HG03280 (cell line): ENCODE measurements at regions not wholly inside any gene's neighbourhood (a gene's known extent, or its start where the extent isn't known, plus 50 kb on each side); places are given as distances from the start of the nearest gene placed in this dataset.
A peak's percentile ranks its signal among the peaks of the same experiment; 100 is the strongest.

Source experiments
- ATAC-seq: cut with Tn5 transposase; IDR thresholded peaks from one replicate; pipeline ENCODE4 v1.9.1; 2021; ENCODE audit warnings: mild to moderate bottlenecking, moderate library complexity; ENCODE audit not compliant: unreplicated experiment

DNA sequence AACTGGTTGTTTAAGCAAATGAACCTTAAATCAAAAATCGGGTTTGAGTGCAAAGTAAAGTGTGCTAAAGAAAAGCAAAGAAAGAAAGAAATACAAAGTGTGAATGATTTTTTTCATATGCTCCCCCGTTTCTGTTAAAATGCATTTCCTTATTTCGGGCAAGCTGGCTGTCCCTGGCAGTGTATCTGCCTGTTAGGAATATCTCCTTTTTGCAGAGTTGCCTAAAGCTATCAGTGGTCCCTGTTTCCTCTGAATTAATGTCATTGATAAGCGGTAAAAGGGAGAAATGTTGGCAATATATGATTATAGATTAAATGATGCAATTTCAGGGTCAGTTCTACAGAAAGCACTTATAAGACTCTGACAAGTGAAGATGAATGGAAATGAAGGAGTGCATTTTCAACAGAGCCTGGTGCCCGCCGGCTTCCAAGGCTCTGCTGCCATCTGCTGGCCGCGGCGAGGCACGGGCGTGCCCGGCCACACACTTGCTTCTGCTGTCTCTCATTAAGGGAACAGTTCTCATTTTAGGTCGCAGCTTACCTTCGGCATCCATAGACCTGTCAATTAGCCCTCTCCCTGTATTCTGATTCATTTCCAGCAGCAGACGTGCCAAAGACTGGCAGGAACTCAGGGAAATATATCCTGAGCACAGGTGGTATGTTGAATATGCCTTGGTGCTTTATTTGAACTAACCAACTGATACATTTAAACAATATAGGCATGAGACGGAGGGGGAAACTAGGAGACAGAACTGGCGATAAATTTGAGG, 381.9 kb downstream of the C6orf118 start:
- ATAC-seq: peak; percentile 90

DNA sequence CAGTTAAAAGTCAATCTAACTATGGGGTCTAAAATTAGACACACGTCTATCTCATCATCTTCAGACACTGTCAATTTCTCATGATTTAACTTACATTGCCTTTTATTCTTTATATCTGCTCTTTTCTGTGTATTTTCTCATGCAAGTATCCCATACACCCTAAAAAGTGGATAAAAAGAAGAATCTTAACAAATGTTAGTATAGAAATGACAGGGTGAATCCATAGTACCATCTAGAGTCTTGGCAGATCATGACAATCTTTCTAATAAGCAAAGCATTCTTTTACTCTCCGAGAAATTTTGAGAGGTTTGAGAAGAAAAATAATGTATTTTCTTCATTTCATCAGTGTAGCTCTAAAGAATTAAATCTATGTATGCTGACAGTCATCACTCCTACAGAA, 382.7 kb downstream of the C6orf118 start:
- no peak for ATAC-seq

DNA sequence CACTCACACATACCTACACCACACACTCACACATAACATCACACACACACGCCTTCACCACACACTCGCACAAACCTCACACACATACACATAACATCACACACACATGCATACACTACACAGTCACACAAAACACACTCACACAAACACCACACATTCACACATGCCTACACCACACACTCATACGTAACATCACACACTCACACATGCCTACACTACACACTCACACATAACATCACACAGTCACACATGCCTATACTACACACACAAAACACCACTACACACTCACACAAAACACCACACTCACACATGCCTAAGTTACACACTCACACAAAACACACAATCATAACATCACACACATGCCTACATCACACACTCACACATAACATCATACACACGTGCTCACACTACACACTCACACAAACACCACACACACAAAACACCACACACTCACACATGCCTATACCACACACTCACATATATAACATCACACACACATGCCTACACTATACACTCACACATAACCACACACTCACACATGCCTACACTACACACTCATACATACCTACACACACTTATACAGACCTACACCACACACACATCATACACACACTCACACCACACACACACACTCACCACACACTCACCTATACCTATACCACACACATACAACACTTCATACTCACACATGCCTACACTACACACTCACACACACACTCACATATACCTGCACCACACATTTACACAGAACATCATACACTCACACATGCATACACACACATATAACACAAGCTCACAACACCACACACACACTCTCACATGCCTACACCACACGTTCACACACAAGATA, 383.5 kb downstream of the C6orf118 start:
- no peak for ATAC-seq

DNA sequence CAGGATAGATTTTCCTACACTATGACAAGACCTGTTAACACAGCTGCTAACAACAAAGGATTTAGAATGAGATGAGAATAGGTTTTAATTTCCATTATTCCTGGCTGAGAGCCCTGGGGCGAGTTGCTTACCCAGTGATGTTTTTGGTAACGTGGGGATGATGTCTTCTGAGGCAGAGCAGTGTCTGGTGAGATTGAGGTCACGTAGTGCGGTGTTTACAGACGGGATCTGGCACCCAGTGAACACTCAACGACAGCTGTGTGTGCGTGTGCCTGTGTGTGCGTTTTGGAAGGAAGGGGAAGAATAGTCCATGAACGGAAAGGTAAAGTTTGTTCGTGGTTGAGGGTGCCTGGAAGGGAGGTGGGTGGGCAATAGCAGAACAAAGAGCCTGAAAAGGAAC, 384.7 kb downstream of the C6orf118 start:
- ATAC-seq: no peak

DNA sequence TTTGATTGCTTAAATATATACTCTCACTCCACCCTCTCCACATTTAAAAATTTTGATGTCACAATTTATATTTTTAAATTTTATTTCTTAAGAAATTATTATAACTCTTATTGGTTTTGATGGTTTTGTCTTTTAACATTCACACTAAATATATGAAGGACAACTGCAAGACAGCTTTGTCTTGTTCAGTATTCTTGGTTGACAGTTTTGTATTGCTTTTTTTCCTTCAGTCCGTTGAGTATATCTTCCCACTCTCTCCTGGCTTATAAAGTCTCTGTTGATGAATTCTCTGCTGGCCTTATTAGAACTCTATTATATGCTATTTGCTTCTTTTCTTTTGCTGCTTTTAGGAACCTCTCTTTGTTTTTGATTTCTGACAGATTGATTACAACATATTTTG, 392.2 kb downstream of the C6orf118 start:
- ATAC-seq: no peak

DNA sequence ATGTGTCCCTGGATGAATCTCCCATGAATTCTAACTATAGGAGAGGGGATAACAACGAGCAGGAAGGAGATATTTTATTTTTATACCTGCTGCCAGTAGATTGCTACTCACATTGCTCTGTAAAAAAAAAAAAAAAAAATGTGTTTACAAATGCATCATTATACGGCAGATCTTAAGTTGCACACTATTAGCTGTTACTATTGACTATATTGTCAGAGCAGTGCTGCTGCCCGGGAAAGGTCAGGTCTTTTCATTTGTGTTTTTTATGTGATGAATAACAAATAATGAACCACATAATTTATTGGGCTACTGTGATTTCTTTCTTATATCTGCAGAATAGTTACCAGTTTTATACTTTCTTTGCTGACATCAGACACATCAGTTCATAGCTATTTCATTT, 393.3 kb downstream of the C6orf118 start:
- no peak for ATAC-seq

DNA sequence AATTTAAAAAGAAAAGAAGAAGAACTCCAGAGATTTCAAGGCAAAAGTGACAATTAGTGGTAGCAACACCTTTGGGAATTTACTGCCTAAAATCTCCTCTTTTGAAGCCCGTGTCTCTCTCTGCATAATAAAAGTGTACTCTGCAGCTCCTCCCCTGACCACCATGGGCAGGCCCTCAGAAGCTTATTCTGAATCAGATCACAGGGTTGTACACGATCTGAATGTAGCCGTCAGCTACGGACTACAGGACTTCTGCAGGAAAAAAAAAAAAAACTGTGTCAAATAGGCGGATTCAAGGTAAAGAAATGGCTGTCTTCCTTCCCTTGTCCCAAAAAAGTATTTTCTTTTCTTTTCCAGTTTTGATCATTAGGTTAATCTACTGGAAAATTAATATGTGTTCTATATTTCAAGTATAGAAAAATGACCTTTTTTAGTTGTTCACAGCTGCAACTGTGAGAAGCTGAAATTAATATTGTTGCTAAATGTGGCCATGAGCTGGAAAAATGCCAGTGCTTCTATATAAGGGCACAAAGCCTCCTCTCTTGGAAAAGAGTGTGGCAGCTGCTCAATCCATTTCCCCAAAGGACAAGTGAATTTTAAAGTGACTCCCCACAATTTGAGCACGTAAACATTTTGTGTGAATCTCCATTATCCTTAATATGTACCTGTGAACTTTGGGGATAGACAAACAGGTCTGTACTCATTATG, 397.4 kb downstream of the C6orf118 start:
- ATAC-seq: no peak

DNA sequence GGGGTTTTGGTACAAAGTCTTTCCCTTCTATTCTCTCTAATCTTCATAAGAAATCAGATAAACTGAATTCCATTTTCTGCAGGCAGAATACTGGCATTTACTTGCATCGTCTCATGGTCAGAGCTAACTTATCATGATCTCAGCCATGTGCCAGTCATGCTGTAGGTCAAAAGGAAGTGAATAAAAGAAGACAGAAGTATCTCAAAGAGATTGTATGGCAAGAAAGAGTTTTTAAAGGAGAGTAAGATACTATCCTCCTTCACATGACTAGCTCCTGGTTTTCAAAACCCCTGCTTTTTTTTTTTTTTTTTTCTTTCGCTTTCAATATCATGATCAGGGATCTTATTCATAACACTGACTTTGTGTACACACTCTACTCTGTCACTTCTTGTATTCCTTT, 398.3 kb downstream of the C6orf118 start:
- no peak for ATAC-seq

DNA sequence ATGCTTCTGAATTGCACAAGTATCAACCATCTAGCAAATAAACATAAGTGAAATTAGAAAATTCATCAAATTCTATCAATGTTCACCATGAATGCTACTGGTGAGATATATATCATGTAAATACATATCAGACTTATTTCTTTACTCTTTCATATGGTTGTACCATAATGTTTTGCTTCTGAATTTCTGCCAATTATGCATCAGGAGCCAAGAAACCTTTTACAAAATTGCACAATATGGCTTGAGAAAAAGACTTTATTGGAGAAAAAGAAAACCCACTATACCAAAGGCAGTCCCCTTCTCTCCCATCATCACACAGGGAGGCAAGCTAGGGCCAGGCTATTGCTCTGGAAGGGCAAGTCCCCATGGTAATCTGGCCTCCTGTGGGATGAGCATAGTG, 402.6 kb downstream of the C6orf118 start:
- ATAC-seq: no peak

DNA sequence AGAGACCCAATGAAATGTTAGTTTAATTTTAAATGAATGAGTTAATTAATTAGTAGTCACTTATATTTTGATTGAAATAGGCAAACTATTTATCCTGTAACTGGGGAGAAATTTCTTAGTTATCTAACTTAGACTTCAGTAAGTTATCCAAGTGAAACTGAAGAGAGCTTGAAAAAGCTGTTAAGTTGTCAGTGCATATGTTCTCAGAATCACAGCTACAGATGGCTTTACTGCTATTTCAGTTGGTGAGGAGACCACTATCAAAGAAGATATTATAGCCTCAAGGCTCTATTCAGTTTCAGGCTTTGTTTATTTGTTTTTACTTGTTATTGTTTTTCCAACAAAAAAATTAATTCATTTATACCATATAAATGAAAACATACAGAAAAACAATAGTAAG, 404.1 kb downstream of the C6orf118 start:
- no peak for ATAC-seq

DNA sequence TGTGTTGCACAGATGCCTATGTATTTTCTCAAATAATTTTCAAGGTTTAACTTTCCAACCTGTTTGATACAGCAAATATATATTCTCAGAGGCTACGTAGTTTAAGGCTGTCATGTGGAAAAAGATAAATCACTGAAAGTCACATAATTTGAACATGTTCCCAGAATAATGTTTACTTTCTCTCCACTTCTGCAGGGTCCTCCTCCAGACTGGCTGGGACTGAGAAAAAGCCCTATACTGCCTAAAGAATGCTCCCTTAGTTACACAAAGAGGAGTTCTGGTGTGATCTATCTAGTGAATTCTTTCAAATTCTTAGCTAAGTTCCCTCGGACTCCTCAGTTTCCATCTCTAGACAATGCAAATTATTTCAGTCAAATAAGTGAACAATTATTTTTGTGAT, 411.0 kb downstream of the C6orf118 start:
- no peak for ATAC-seq

DNA sequence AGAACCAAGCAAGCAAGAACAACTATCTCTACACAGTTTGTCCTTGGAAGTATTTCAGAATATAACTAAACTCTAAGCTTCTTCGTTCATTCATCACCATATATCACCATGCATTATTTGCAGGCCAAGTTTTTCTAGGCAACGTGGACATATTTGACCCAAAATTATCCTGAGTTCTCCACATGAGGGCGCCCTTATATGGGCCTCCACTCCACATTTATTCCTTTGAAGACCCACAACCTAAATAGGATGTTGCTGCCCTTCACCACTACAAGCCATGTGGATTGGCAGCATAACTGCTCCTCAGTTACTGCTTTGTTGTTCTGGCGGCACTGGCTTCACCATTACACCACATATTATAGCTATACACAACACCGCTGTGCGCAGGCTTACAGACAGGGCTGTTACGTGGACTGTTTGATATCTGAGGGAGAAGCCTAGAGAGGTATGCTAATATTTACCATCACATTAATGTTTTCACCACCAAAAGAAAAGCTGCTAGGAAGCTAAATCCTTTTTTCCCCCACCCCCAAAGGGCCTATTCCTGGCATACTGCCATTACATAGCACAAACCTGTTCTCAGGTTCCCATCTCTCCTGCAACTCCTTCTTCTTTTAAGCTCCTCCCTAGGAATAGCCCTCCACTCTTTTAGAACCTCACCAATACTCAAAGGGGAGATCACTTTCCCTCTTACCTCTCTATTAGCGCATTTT, 411.7 kb downstream of the C6orf118 start:
- ATAC-seq: no peak

DNA sequence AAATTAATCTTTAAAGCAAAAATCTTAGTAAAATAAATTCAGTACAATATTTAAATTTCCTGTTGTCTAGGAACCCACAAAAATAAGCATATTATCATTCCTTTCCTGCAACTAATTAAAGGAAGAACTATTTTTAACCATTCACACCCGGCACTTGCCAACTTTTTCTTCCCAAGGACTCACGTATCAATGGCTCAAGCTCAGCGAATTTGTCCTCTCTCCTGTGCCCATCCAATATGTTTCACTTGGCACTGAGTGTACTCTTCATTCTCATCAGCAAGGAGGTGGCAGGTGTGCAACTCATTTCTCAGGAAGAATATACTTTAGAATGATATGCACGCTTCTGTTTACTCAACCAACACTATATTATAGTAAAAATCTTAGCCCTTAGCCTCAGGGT, 419.4 kb downstream of the C6orf118 start:
- no peak for ATAC-seq

DNA sequence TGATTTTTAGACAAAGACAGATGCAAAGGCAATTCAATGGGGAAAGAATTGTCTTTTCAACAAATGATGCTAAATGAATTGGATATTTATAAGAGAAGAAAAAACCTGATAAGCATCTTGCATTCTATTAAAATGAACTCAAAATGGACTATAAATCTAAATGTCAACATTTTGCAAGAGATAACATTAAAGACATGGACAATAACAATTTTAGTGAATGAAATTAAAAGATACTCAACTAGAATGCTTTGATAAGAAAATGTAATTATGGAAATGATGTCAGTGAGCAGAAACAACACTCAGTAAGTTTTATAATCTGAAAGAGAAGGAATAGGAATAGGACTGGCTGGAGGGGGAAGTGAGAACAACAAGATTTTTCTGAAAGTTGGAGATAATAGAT, 421.7 kb downstream of the C6orf118 start:
- ATAC-seq: no peak

DNA sequence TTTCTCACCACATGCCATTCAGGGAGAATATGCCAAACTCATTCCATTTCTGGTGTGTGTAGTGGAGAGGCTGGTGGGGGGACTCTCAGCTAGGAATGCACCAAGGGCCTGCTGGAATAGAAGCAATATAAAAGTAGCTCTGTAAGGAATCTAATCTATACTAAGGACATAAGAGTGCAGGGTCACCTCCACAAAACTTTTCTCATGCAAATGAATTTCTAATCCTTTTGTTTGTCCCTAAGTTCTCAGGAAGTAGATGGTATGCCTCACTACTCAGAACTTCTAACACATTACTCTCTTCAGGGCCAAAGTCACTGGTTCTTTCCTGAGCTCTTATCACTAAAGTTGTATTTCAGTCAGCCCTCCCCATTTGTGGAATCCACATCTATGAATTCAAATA, 427.2 kb downstream of the C6orf118 start:
- ATAC-seq: no peak

DNA sequence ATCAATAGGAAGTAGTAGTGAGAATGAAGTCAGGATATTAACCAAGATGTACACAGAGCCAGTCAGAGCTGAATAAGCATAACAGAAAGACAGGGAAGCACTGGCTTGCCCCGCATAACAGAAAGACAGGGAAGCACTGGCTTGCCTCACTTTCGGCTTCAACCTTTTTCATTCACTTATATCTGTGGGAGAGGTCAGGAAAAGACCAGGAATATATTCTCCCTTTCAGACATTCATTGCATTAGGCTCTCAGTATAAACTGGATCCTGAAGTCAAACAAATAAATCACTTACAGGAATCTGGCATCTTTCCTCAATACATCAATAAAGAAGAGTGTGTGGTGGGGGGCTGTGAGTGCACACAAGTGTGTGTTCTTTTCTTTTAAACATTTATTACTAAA, 437.6 kb downstream of the C6orf118 start:
- no peak for ATAC-seq

DNA sequence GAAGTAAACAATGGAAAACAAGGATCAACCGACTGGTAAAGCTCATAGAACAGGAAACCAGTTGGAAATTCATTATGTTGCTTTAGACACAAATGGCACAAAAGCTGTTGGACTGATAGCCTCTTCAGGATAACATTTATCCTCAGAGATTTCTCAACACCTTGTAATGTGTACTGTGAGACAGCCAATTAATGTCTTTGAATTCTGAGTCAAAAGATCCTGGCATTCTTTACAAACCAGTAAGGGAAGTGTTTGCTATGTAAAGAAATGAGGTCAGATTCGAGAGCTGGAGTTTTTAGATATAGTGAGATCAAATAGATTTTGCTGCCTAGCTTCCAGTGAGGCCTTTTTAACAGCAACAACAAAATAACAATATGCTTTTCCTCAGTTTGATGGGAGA, 439.2 kb downstream of the C6orf118 start:
- ATAC-seq: no peak

DNA sequence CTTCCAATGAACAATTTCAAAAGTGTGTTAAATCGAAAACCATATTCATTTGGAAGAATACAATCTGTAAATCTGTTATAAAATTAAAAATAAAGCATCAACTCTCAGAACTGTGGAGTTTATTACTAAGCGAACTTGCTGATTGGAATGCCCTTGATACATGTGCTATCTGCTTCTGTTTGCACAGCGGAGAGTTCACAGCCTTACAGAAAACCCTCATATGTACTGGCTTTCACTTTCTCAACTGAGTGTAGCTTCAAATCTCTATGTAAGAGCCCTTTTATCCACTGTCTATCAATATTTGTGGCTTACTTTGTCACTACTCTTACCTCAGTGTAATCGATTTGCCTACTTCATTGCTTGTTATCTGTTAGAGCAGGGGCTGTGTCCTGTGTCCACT, 447.4 kb downstream of the C6orf118 start:
- ATAC-seq: no peak

DNA sequence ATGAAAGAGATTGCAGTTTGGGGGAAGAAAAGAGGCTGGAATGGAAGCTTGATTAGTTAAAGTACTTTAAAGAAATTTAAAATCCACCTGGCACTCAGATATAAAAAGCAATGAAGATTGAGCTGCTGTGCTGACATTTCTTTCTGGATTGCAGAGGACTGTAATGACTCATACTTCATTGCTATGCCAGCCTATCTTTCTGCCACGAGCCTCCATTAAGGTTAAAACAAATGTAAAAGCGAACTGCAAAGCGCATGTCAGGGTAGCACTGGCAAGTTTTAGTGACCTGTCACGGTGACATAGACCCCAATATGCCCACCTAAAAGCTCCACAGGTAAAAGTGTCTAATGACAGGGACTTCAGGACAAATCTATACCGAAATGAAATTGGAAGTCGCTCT, 449.6 kb downstream of the C6orf118 start:
- ATAC-seq: no peak

DNA sequence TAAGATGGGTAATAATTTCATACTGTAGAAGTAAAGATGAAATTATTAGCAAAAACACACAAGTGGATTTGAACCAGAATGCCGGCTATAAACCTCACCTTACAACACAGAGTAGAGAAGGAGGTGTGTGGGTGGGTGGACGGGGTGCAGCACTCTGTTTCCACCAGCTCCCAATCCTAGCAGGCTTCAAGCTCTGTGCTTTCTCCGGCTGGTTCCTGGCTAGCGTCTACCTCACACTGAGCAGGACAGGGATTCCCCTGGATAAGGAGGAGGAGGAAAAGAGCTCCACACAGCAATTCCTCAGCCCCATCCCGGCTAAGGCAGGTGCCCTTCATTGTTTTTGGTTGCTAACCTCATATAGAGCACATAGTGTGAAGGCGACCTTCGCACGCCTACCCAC, 453.3 kb downstream of the C6orf118 start:
- ATAC-seq: no peak

DNA sequence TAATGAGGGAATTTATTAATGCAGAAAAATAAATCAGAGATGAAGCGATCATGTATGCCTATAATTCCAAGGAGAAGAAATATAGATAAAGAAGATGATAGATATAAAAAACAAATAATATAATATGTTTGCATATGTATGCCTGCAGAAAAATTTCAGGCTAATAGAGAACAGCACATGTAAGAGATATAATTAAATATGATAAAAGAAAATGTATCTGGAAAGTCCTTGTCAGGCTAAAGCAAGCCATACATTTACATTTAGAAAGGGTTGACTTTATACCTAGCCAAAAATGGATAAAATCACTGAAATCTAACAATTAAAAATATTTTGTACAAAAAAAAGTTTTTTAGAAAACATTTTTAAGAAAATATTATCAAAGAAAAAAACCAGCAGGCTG, 454.1 kb downstream of the C6orf118 start:
- no peak for ATAC-seq
